Small intestine (tissue), 7 donors: ENCODE measurements at regions not wholly inside any gene's neighbourhood (a gene's known extent, or its start where the extent isn't known, plus 50 kb on each side); places are given as distances from the start of the nearest gene placed in this dataset.

Source experiments
- DNase-seq, 2 donors: peaks; one replicate each; pipeline versions ENCODE4 v3.0.0 to v3.0.0-alpha.2; 2013
- FAIRE-seq: peaks from 2 replicates; lab custom pipeline; 2012; peaks lifted over from hg19 to GRCh38; lab: Jason Lieb, UNC
- H3K27ac ChIP-seq, 3 donors: one replicate each; pipeline ENCODE4 v1.5.1; 2013; ENCODE audit warnings: low read length in 2 of 3, mild to moderate bottlenecking in 2 of 3, control low read depth in 1 of 3, inconsistent platforms in 1 of 3, low read depth in 1 of 3, moderate library complexity in 1 of 3
- H3K27me3 ChIP-seq, 3 donors: one replicate each; pipeline ENCODE4 v1.6.1; 2013; ENCODE audit warnings: low read length in 3 of 3, inconsistent platforms in 1 of 3; ENCODE audit not compliant: control insufficient read depth in 3 of 3, insufficient read depth in 3 of 3
- H3K36me3 ChIP-seq, 3 donors: one replicate each; pipeline ENCODE4 v1.6.1; 2013; ENCODE audit warnings: low read length in 3 of 3, inconsistent platforms in 1 of 3, low read depth in 1 of 3, mild to moderate bottlenecking in 1 of 3, moderate library complexity in 1 of 3; ENCODE audit not compliant: control insufficient read depth in 3 of 3, insufficient read depth in 2 of 3
- H3K4me1 ChIP-seq, 3 donors: one replicate each; pipeline ENCODE4 v1.6.1; 2013; ENCODE audit warnings: low read length in 2 of 3, inconsistent platforms in 1 of 3, low read depth in 1 of 3, mild to moderate bottlenecking in 1 of 3, moderate library complexity in 1 of 3; ENCODE audit not compliant: control insufficient read depth in 3 of 3, insufficient read depth in 2 of 3
- H3K4me3 ChIP-seq, 3 donors: one replicate each; pipeline ENCODE4 v1.5.1; 2013; ENCODE audit warnings: low read length in 3 of 3, control low read depth in 1 of 3, inconsistent platforms in 1 of 3, low read depth in 1 of 3, mild to moderate bottlenecking in 1 of 3, moderate library complexity in 1 of 3
- H3K9me3 ChIP-seq, 2 donors: one replicate each; pipeline ENCODE4 v1.6.1; 2013; ENCODE audit warnings: low read depth in 1 of 2, low read length in 1 of 2; ENCODE audit not compliant: control insufficient read depth in 2 of 2, insufficient read depth in 1 of 2
- WGBS, 3 donors: extraction: QIAGEN DNeasy Blood & Tissue Kit; methylation state at CpG; one replicate each; pipeline ENCODE4 v1.1.7; 2013; 5-methylcytosine and 5-hydroxymethylcytosine counted together
- donor health status: healthy with polysubstance abuse.
- donor health status: control.
- donor health status: control.
- donor health status: Bipolar disorder and iron deficiency.
- donor health status: healthy.

DNA sequence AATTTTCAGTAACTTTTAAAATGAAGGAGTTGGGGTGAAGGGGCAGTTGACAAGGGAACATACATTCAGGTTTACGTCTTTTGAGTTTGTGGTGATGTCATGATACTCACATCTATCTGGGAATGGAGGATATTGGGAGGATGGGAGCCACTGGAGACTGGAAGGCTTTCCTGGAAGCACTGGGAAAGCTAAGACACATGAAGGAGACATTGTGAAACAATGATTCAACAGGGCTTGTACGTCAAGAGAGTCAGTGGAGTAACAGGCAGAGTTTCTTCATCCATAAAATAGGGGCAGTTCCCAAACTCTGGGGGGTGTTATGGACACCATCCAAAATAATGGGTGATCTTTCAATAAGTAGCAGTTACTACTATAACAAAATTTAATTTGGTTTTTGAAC lies 572.8 kb downstream of the CCDC171 start:
- WGBS, 3 donors = 71 to 88% (median 86%) methylated on average over 2 of the region's 2 CpGs
- no peak for DNase-seq

DNA sequence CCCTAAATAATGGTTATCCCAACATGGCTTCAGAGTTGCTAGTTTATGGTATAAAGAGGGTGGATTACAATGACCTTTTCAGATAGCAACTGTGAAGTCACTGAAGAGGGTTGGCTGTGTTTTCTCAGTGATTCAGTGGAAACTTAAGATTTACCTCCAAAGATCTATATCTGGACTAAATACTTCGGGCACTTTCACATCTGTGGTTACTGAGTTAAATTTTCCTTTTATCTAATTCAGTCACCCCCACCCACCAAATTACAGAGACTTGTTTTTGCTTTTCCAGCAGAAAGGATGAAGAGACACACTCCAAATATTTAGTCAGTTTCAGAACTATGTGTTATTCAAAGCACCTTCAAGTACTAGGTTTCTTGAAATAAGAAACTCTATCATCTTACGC lies 573.2 kb downstream of the CCDC171 start:
- H3K4me3 ChIP-seq = no peak overlapping the region
- H3K27me3 ChIP-seq = no peaks in the 10 kb centered on the region
- no peak for DNase-seq
- H3K4me1 ChIP-seq = no peaks in the 10 kb centered on the region
- no peak overlapping the region for H3K27ac ChIP-seq
- 61 to 67% (median 66%) methylated on average over 2 of the region's 2 CpGs for WGBS, 3 donors
- FAIRE-seq = no peak
- peaks cover 0 to 4% of the 10 kb centered on the region in 2 donors for H3K9me3 ChIP-seq
- H3K36me3 ChIP-seq = no peaks in the 10 kb centered on the region

More for the DNA sequence above, 572.8 kb downstream of the CCDC171 start:
- no peak overlapping the region for H3K27ac ChIP-seq
- no peak for FAIRE-seq
- H3K4me3 ChIP-seq = no peak overlapping the region
- H3K4me1 ChIP-seq = no peaks in the 10 kb centered on the region
- H3K27me3 ChIP-seq = no peaks in the 10 kb centered on the region
- H3K36me3 ChIP-seq = no peaks in the 10 kb centered on the region
- peaks cover 0 to 4% of the 10 kb centered on the region in 2 donors for H3K9me3 ChIP-seq

DNA sequence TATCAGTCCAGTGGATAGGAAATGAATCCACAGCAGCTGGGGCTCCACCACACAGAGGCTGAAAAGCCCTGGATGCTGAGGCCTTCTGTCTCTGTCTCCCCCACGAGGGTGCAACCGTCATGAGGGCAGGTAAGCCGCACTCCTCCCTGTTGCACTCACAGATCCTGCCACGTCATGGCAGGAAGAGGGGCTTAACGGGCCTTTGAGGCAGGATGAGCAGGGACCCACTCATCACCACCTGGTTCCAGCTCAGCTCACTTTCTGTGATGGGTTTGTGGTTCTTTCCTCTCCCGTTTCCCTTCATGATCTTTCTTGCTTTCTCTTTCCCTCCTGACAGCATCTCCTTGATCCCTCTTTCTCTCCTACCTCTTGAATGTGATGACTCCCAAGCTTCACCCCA lies 575.2 kb downstream of the CCDC171 start:
- Histone ChIP-seq H3K9me3 (peaks cover 0 to 4% of the 10 kb centered on the region in 2 donors), H3K27ac (no peak overlapping the region), H3K27me3 (no peaks in the 10 kb centered on the region), H3K36me3 (no peaks in the 10 kb centered on the region), H3K4me1 (no peaks in the 10 kb centered on the region), H3K4me3 (no peak overlapping the region)
- 82 to 88% (median 84%) methylated on average over 6 of the region's 6 CpGs for WGBS, 3 donors
- DNase-seq (no peak), FAIRE-seq (no peak)

DNA sequence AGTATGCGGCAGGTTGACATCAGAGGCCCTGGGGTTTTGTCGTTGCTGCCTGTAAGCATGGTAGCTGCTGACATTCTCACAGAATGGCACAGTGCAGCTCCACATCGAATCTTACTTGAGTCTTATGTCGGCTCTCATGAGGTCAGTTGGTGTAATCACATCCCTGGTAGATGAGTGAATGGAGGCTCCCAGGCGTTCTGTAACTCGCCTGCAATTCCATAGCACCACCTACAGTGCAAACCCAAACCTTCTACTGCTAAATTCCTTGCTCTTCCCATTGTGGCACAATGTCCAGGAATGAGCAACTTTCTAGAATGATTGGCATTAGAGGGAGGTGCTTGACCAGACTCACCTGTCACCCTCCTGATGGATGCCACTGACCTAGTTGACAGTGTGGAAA lies 578.4 kb downstream of the CCDC171 start:
- DNase-seq (no peak), FAIRE-seq (no peak)
- Histone ChIP-seq H3K27me3 (no peaks in the 10 kb centered on the region), H3K4me1 (no peaks in the 10 kb centered on the region), H3K27ac (no peak overlapping the region), H3K4me3 (no peak overlapping the region), H3K36me3 (no peaks in the 10 kb centered on the region), H3K9me3 (peaks cover 0 to 4% of the 10 kb centered on the region in 2 donors)
- WGBS, 3 donors = 77 to 81% (median 80%) methylated on average over 6 of the region's 6 CpGs

DNA sequence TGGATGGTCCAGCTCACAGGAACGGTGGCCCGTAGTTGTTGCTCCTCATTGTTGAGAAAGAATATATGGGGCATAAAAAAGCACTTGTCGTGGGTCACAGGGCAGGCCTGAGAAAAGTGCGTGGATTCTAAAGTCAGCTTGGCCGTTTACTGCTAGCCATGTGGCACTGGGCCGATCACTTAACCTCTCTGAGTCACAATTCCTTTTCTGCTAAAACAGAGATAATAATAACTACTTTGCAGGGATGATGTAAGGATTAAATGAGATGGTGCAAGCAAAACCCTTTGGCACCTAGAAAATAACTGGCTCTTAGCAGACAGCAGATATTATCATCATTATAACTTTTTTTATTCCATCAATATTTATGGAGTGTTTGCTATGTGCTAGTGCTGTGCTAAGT lies 579.7 kb downstream of the CCDC171 start:
- no peaks in the 10 kb centered on the region for H3K27me3 ChIP-seq
- DNase-seq (no peak), FAIRE-seq (no peak)
- no peak overlapping the region for H3K4me3 ChIP-seq
- 83 to 93% (median 92%) methylated on average over 6 of the region's 6 CpGs for WGBS, 3 donors
- H3K9me3 ChIP-seq = peaks cover 0 to 4% of the 10 kb centered on the region in 2 donors
- no peaks in the 10 kb centered on the region for H3K4me1 ChIP-seq
- H3K27ac ChIP-seq = no peak overlapping the region
- no peaks in the 10 kb centered on the region for H3K36me3 ChIP-seq

DNA sequence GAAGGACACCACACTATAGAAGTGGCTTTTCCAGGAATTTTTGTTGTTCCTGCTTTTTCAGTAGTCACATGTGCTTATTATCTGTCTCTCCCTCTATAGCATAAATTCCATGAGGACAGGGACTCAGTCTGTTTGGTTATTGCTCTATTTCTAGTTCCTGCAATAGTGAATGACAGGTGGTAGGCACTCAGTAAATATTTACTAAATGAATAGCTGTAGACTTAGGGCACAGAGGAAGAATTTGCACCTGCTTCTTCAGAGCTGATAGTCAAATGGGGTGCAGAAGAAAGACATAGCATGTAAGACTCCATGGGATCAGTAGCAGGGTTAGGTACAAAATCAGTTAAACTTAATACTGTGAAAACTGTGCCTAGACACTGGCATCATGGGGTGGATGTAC lies 580.2 kb downstream of the CCDC171 start:
- Histone ChIP-seq H3K4me3 (no peak overlapping the region), H3K36me3 (no peaks in the 10 kb centered on the region), H3K9me3 (peaks cover 0 to 4% of the 10 kb centered on the region in 2 donors), H3K4me1 (no peaks in the 10 kb centered on the region), H3K27me3 (no peaks in the 10 kb centered on the region), H3K27ac (no peak overlapping the region)
- DNase-seq (peak; percentile 26 to 27), FAIRE-seq (no peak)

DNA sequence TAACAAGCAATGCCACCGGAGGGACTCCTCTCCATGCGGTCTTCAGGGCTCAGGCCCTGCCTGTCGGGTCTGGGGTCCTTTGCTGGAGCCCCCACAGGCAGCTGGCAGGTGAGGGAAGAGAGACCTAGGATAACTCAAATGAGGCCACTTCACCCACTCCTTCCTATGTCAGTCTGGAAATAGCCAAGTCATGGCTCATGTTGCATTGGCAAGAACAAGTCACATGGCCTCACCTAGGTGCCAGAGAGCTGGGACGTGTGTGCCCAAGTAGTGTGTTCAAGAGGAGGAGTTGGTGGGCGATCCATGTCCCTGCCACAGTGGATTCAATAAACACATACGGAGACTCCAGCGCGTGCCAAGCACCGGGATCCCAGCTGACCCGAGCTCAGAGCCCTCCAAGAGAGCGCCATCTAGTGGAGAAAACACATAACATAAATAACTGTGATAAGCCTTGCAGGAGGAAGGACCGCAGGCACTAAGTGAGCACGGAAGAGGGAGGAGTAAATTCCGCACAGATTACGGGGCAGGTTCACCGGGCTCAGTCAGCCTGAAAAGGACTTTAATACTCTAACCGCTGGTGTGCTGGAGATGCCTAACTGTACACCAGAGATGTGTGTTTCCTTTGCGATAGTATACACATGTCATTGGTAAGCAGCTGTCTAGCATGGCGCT lies 580.8 kb downstream of the CCDC171 start:
- H3K36me3 ChIP-seq = no peaks in the 10 kb centered on the region
- no peaks in the 10 kb centered on the region for H3K27me3 ChIP-seq
- FAIRE-seq (no peak), DNase-seq (peak; percentile 73 to 77)
- no peak overlapping the region for H3K27ac ChIP-seq
- H3K4me3 ChIP-seq = no peak overlapping the region
- no peaks in the 10 kb centered on the region for H3K4me1 ChIP-seq
- 35 to 37% (median 36%) methylated on average over 19 of the region's 19 CpGs for WGBS, 3 donors
- H3K9me3 ChIP-seq = peaks cover 0 to 4% of the 10 kb centered on the region in 2 donors

DNA sequence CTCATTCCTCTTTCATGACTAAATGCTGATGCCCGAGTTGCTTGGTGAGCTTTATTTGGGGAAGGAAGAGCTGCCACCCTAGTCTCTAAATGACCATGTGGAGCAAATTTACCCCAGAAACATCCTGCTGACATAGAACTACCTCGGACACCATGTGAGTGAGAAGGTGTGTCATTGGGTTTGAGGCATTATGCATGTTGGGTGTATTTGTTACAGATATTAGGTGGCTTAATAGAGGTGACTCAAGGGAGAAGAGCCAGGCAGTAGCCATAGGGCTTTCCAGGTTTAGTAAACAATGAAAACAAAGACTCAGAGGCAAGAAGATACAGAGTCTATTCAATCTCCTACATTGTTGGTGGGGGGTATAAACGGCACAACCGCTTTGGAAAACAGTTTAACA lies 581.5 kb downstream of the CCDC171 start:
- Histone ChIP-seq H3K27me3 (no peaks in the 10 kb centered on the region), H3K9me3 (peaks cover 0 to 4% of the 10 kb centered on the region in 2 donors), H3K4me3 (no peak overlapping the region), H3K27ac (no peak overlapping the region), H3K36me3 (no peaks in the 10 kb centered on the region), H3K4me1 (no peaks in the 10 kb centered on the region)
- DNase-seq = no peak
- no peak for FAIRE-seq
- WGBS, 3 donors = 75 to 87% (median 81%) methylated on average over 4 of the region's 4 CpGs

DNA sequence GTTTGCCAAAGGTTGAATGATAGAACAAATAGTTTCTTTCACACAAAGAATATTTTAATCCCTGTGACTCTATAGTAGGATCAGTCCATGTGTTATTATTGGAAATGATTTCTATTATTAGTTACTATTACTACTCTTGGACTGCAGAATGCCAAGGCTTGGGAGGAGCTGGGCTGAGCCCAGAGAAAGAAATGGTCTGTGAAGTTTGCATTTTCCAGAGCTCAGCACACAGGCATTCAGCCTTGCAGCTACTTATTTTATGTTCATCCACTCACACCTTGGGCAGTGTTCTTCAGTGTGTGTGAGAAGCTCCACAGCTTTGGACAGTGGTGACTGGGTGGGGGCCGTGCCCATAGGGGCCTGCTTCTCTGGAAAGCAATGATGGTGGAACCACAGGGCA lies 583.1 kb downstream of the CCDC171 start:
- Histone ChIP-seq H3K4me1 (no peaks in the 10 kb centered on the region), H3K4me3 (no peak overlapping the region), H3K27me3 (no peaks in the 10 kb centered on the region), H3K36me3 (no peaks in the 10 kb centered on the region), H3K9me3 (no peaks in the 10 kb centered on the region), H3K27ac (no peak overlapping the region)
- FAIRE-seq = no peak
- WGBS, 3 donors = 33 to 66% (median 36%) methylated on average over 1 of the region's 1 CpG
- DNase-seq = no peak
